SH-SY5Y (cell line): ENCODE measurements at regions not wholly inside any gene's neighbourhood (a gene's known extent, or its start where the extent isn't known, plus 50 kb on each side); places are given as distances from the start of the nearest gene placed in this dataset.

ENCODE experiments used
- GATA2 ChIP-seq: IDR thresholded peaks from 2 replicates; pipeline ENCODE4 v1.6.1; 2011; ENCODE audit warnings: mild to moderate bottlenecking, low read depth, low read length
- GATA3 ChIP-seq: IDR thresholded peaks from 2 replicates; pipeline ENCODE4 v1.6.1; 2011; ENCODE audit warnings: low read depth, mild to moderate bottlenecking, low read length, moderate library complexity

DNA sequence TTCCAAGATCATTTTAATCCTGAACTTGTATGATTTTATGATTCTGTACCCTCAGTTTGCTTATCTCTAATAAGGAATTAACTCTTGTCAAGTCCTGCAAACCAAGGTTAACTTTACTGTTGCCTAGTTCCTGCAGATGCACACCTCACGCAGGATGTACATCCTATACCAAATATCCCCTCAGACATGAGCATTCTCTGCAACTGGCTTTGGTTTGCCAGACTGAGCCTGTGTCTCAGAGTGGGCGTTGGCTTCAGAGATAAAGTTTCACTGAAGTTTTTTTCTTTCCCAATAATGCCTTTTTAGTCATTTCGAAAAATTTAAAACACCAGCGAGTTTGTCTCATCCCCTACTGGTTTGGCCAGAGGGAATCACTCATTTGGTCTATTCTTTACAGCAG, 173.9 kb downstream of the NR2F2 start:
- TF ChIP-seq GATA2 (no peak), GATA3 (no peak)
